Fibroblast of mammary gland (primary cell): ENCODE measurements at regions not wholly inside any gene's neighbourhood (a gene's known extent, or its start where the extent isn't known, plus 50 kb on each side); places are given as distances from the start of the nearest gene placed in this dataset.

Source experiments
- DNase-seq: peaks from one replicate; pipeline ENCODE4 v3.0.0-alpha.2; 2010; ENCODE audit warnings: low read depth
- H3K4me3 ChIP-seq: 2 replicates; pipeline ENCODE4 v1.5.1; 2011; ENCODE audit warnings: low read depth, mild to moderate bottlenecking, low read length, moderate library complexity; ENCODE audit not compliant: control insufficient read depth
- TF ChIP-seq, protein P1 (sequence below): conservative IDR thresholded peaks from 2 replicates; pipeline ENCODE4 v1.5.1; 2011; ENCODE audit warnings: low read depth, low read length, inconsistent platforms; ENCODE audit not compliant: control insufficient read depth, insufficient read depth

DNA sequence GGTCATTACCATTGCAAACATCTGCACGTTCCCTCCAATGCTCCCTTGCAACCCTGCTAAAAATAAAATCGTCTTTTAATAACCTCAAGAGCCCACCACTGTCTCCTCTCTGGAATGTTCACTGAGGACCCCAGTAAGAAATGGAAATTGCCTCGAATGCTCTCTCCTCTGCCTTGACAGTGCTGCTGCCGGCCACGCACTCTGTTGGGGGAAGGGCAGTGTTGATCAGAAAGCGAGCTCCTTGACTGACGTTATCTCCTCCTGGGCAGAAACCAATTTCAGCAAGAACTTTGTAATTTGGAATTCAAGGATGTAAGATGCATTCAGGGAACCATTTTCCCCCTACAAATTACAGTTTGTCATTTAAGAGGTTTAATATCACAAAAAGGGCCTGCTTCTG, 718.5 kb downstream of the UQCRFS1 start:
- no peak overlapping the region for H3K4me3 ChIP-seq
- no peak for DNase-seq
- TF ChIP-seq, protein P1, sequence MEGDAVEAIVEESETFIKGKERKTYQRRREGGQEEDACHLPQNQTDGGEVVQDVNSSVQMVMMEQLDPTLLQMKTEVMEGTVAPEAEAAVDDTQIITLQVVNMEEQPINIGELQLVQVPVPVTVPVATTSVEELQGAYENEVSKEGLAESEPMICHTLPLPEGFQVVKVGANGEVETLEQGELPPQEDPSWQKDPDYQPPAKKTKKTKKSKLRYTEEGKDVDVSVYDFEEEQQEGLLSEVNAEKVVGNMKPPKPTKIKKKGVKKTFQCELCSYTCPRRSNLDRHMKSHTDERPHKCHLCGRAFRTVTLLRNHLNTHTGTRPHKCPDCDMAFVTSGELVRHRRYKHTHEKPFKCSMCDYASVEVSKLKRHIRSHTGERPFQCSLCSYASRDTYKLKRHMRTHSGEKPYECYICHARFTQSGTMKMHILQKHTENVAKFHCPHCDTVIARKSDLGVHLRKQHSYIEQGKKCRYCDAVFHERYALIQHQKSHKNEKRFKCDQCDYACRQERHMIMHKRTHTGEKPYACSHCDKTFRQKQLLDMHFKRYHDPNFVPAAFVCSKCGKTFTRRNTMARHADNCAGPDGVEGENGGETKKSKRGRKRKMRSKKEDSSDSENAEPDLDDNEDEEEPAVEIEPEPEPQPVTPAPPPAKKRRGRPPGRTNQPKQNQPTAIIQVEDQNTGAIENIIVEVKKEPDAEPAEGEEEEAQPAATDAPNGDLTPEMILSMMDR, result no peak

DNA sequence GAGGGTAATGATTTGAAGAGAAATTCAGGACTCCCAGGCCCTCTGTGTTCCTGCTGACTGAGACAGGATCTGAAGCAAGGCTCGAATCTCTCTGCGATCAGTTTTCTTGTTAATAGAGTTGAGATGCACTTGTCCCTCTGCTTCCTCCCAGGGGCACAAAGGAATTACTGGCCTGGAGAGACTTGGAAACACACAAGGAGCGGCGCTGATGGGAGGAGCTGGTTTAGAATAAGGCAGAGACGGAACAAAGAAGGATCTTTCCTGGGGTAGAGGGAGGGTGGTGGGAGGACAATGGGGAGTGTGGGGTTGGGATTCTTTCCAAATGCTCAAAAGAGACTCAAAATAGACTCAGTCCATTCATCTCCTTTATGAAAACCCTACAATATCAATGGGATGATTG, 719.1 kb downstream of the UQCRFS1 start:
- H3K4me3 ChIP-seq, result no peak overlapping the region
- no peak for DNase-seq
- TF ChIP-seq, protein P1, result no peak

DNA sequence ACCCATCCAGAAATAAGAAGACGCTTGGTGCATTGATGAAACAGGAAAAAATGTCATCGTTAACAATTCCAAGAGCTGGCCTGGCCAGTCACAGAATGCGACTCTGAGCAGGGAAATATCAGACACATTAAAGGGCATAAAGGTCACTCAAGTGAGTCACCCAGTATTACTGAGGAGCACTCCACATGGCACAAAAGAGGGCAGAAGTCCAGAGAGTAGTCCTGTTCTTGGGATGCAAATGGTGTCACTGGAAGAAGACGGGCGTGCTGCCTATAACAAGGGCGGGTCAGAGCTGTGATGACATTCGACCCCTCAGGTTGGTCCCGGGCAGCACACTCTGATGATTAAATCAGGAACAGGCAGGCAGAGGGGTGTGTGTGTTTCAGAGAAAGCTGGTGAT, 720.3 kb downstream of the UQCRFS1 start:
- TF ChIP-seq, protein P1, result no peak
- no peak overlapping the region for H3K4me3 ChIP-seq
- DNase-seq, result no peak

DNA sequence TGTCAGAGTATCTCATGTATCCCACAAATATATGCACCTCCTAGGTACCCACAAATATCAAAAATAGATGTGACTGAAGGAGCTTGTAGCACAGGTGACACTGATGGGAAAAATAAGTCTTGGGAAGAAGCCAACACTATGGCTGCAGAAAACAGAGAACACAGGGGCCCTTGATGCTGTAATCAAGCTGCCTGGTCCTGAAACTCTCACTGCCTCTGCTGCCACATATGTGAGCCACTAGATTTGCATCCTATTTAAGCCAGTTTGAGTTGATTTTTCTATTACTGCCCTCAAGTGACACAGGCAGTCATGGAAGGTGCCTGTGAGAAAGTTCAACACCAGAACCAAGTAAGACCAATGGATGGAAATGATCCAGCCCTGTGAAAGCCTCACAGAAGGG, 720.8 kb downstream of the UQCRFS1 start:
- no peak overlapping the region for H3K4me3 ChIP-seq
- DNase-seq, result no peak
- TF ChIP-seq, protein P1, result no peak

DNA sequence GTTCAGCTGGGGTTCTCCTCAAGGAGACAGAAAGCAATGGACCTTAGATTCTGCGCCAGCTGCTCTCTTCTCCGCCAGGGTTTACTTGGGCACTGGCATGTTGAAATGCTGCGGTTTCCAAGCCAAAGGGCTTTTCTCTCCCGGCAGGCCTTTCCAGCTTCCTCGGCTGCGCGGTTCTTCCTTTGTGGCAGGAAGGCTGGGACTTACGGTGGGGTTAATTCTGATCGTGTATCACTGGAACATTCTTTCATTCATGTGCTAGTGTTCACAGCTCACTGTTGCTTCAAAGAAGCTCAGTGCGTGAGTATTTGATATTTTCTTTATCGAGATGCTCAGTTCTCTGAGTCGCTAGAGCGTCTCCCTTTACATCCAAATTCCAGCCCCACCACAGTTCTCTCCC, 723.2 kb downstream of the UQCRFS1 start:
- H3K4me3 ChIP-seq, result no peak overlapping the region
- no peak for DNase-seq
- TF ChIP-seq, protein P1, result no peak

DNA sequence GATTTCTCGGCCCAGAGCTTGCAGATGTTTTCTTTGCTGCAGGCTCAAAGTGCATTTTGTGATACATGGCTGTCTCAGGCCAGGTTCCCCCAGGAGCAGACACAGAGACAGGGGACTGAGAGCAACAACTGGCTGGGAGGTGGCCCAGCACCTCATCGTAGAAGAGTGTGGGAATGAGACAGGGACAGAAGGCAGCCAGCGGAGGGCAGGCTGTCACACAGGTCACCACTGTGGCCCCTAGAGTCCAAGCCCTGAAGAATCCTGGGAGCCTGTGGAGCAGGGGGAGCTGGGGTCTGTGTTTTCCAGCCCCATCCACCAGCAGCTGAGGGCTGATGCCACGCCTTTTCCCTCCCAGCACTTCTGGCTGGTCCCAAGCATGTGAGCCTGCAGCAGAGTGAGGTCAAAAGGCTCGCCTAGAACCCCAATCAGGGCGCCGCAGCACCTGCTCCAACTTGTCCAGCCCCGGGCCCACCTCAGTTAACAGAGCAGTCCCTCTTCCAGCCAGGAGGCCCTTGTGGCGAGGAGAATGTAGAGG, 723.8 kb downstream of the UQCRFS1 start:
- TF ChIP-seq, protein P1, result no peak

DNA sequence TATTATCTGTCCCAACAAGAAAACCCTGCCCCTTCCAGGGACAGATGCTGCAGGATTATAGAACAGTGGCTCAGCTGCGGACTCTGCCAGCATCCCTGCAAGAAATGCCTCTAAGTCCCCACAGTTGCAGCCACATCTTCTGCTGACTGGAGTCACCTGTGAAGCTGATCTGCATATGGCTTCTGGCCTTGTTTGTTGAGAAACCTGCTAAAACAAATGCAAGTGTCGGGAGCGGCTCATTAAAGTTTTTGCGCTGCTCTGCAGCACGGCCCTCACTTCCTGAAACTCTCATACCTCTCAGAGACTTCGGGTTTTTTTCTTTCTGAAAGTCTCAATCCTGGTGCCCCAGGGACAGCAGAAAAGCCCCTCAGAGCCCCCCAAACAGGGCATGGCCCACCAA, 725.0 kb downstream of the UQCRFS1 start:
- H3K4me3 ChIP-seq, result no peak overlapping the region
- DNase-seq, result no peak
- TF ChIP-seq, protein P1, result no peak

More for the DNA sequence above, 723.8 kb downstream of the UQCRFS1 start:
- no peak for DNase-seq
- H3K4me3 ChIP-seq, result no peak overlapping the region
